ENCODE measurements at regions not wholly inside any gene's neighbourhood (a gene's known extent, or its start where the extent isn't known, plus 50 kb on each side); places are given as distances from the start of the nearest gene placed in this dataset.

DNA sequence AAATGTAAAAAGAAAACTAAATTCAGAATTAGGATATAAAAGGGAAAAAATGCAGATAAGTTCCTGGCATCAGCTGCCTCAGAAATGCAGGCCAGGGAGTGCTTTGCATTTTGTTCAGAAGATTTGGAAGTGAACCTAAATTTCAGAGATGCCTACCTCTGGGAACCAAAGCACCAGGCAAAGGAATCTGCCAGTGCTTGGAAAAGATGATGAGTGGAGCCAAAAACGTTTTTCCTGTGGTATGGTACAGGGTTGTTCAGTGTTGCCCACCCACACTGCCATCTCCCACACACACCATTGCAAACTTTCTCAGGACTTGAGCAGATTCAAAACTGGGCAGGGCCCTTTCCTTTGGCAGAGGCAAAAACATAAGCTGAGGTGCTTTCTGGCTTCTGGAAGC is 349.5 kb downstream of the TGFB2 start:
- H3K4me3 ChIP-seq (ENCODE audit: low read depth, low read length) = no peak overlapping the region
- H3K36me3 ChIP-seq (ENCODE audit: control insufficient read depth, insufficient read depth, low read length) = no peaks in the 10 kb centered on the region
- no peak overlapping the region for H3K27ac Mint-ChIP-seq (ENCODE audit: unreplicated experiment)
- no peaks in the 10 kb centered on the region for H3K9me3 ChIP-seq
- no TSS peak for BruUV-seq (replicated peaks)
- DNase-seq = no peak
- CTCF ChIA-PET = no interaction called here
- H3K27me3 ChIP-seq (replicated peaks; ENCODE audit: control insufficient read depth, insufficient read depth, low read length) = no peaks in the 10 kb centered on the region
- no peaks in the 10 kb centered on the region for H3K36me3 Mint-ChIP-seq (ENCODE audit: insufficient read depth, unreplicated experiment)
- no peaks in the 10 kb centered on the region for H3K9me3 Mint-ChIP-seq (ENCODE audit: unreplicated experiment)
- no peaks in the 10 kb centered on the region for H3K27me3 Mint-ChIP-seq (ENCODE audit: insufficient read depth, unreplicated experiment)
- TF ChIP-seq, protein P1, sequence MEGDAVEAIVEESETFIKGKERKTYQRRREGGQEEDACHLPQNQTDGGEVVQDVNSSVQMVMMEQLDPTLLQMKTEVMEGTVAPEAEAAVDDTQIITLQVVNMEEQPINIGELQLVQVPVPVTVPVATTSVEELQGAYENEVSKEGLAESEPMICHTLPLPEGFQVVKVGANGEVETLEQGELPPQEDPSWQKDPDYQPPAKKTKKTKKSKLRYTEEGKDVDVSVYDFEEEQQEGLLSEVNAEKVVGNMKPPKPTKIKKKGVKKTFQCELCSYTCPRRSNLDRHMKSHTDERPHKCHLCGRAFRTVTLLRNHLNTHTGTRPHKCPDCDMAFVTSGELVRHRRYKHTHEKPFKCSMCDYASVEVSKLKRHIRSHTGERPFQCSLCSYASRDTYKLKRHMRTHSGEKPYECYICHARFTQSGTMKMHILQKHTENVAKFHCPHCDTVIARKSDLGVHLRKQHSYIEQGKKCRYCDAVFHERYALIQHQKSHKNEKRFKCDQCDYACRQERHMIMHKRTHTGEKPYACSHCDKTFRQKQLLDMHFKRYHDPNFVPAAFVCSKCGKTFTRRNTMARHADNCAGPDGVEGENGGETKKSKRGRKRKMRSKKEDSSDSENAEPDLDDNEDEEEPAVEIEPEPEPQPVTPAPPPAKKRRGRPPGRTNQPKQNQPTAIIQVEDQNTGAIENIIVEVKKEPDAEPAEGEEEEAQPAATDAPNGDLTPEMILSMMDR (IDR thresholded peaks at IDR 0.05; ENCODE audit: insufficient read depth in 1 of 2, low read depth in 1 of 2, low read length in 1 of 2, severe bottlenecking in 1 of 2, unreplicated experiment in 1 of 2) = no peak
- no peaks in the 10 kb centered on the region for H3K4me1 Mint-ChIP-seq (ENCODE audit: low read depth, unreplicated experiment)
- POLR2A ChIA-PET = no interaction called here
- peaks cover 3% of the 10 kb centered on the region; the same call in 1 of the 2 replicates for H3K4me1 ChIP-seq
- intact Hi-C loops (cut with micrococcal nuclease; ENCODE audit: unreplicated experiment) = no loop called here
- H3K4me3 Mint-ChIP-seq (ENCODE audit: unreplicated experiment) = no peak overlapping the region

DNA sequence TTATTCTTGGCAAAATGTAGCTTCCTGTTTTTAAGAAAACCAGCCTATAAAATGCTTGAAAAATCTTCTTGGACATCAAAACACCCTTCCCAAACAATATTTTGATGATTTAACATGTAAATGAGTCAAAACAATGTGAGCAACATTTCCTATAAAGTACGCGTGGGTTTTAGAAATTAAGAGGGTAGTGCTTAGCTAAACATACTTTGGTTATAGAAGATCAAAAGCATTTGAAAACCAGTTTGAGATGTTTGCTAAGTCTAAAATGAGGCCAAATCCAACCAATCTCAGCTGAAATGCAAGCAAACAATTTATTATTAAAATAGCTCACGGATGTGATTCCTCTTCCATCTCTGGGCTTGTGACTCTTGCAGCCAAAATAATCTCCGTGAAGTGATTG is 350.4 kb downstream of the TGFB2 start:
- TF ChIP-seq, protein P1 (IDR thresholded peaks at IDR 0.05; ENCODE audit: insufficient read depth in 1 of 2, low read depth in 1 of 2, low read length in 1 of 2, severe bottlenecking in 1 of 2, unreplicated experiment in 1 of 2) = no peak
- no peaks in the 10 kb centered on the region for H3K9me3 Mint-ChIP-seq (ENCODE audit: unreplicated experiment)
- no peaks in the 10 kb centered on the region for H3K36me3 Mint-ChIP-seq (ENCODE audit: insufficient read depth, unreplicated experiment)
- BruUV-seq (replicated peaks) = no TSS peak
- Histone ChIP-seq H3K4me1 (peaks cover 3% of the 10 kb centered on the region; the same call in 1 of the 2 replicates), H3K4me3 (ENCODE audit: low read depth, low read length) (no peak overlapping the region), H3K36me3 (ENCODE audit: control insufficient read depth, insufficient read depth, low read length) (no peaks in the 10 kb centered on the region), H3K27me3 (replicated peaks; ENCODE audit: control insufficient read depth, insufficient read depth, low read length) (no peaks in the 10 kb centered on the region), H3K9me3 (no peaks in the 10 kb centered on the region)
- H3K4me1 Mint-ChIP-seq (ENCODE audit: low read depth, unreplicated experiment) = no peaks in the 10 kb centered on the region
- POLR2A ChIA-PET = no interaction called here
- intact Hi-C loops (cut with micrococcal nuclease; ENCODE audit: unreplicated experiment) = no loop called here
- CTCF ChIA-PET = no interaction called here
- no peaks in the 10 kb centered on the region for H3K27me3 Mint-ChIP-seq (ENCODE audit: insufficient read depth, unreplicated experiment)
- H3K4me3 Mint-ChIP-seq (ENCODE audit: unreplicated experiment) = no peak overlapping the region
- DNase-seq = no peak
- H3K27ac Mint-ChIP-seq (ENCODE audit: unreplicated experiment) = no peak overlapping the region

DNA sequence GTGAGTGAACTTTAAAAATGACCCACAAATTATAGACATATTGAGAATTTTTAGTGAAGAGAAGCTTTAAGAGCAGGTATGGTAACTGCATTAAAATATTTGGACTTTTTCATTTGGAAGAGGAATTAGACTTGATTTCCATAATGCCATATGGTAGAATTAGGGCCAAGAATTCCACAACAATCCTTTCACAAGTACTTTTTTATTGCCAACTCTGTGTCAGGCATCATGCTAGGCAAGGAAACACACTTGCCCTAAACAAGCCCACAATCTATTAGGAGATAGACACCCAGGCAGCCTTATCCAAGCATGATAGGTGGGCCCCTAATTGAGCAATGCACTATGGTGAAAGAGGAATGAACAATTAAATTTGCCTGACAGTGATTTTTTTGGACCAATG is 353.0 kb downstream of the TGFB2 start:
- Mint-ChIP-seq H3K9me3 (ENCODE audit: unreplicated experiment) (no peaks in the 10 kb centered on the region), H3K27ac (ENCODE audit: unreplicated experiment) (no peak overlapping the region), H3K27me3 (ENCODE audit: insufficient read depth, unreplicated experiment) (no peaks in the 10 kb centered on the region), H3K4me1 (ENCODE audit: low read depth, unreplicated experiment) (no peaks in the 10 kb centered on the region), H3K36me3 (ENCODE audit: insufficient read depth, unreplicated experiment) (no peaks in the 10 kb centered on the region), H3K4me3 (ENCODE audit: unreplicated experiment) (no peak overlapping the region)
- Histone ChIP-seq H3K9me3 (no peaks in the 10 kb centered on the region), H3K4me3 (ENCODE audit: low read depth, low read length) (no peak overlapping the region), H3K4me1 (no peaks in the 10 kb centered on the region), H3K36me3 (ENCODE audit: control insufficient read depth, insufficient read depth, low read length) (no peaks in the 10 kb centered on the region), H3K27me3 (replicated peaks; ENCODE audit: control insufficient read depth, insufficient read depth, low read length) (no peaks in the 10 kb centered on the region)
- TF ChIP-seq, protein P1 (IDR thresholded peaks at IDR 0.05; ENCODE audit: insufficient read depth in 1 of 2, low read depth in 1 of 2, low read length in 1 of 2, severe bottlenecking in 1 of 2, unreplicated experiment in 1 of 2) = no peak
- ChIA-PET POLR2A (no interaction called here), CTCF (no interaction called here)
- DNase-seq = no peak
- BruUV-seq (replicated peaks) = no TSS peak
- intact Hi-C loops (cut with micrococcal nuclease; ENCODE audit: unreplicated experiment) = no loop called here
